Activated naive CD4-positive, alpha-beta T cell treated with anti-CD3 and anti-CD28 coated beads, Interleukin-2, amount 10 ng/mL, durations not matched to agents 7 days and 5 days (primary cell): ENCODE measurements at regions not wholly inside any gene's neighbourhood (a gene's known extent, or its start where the extent isn't known, plus 50 kb on each side); places are given as distances from the start of the nearest gene placed in this dataset.

ENCODE experiments used
- CTCF ChIA-PET: fragments of 350-600 bp; sonication (Branson Sonifier 250); formaldehyde crosslinking; loops from one replicate; lab custom pipeline; 2021; ENCODE audit warnings: antibody characterized with exemption; lab: Charles Lee
- DNase-seq: peaks from one replicate; pipeline ENCODE4 v3.0.0-alpha.2; 2020
- H3K27ac Mint-ChIP-seq: one replicate; pipeline ENCODE4 v1.8.0; 2021; ENCODE audit warnings: mild to moderate bottlenecking, moderate library complexity, mixed read lengths
- H3K27me3 Mint-ChIP-seq: one replicate; pipeline ENCODE4 v1.8.0; 2021; ENCODE audit warnings: mild to moderate bottlenecking, mixed read lengths
- H3K36me3 Mint-ChIP-seq: one replicate; pipeline ENCODE4 v1.8.0; 2021; ENCODE audit warnings: mixed read lengths
- H3K4me1 Mint-ChIP-seq: one replicate; pipeline ENCODE4 v1.8.0; 2021; ENCODE audit warnings: mixed read lengths
- H3K4me3 Mint-ChIP-seq: one replicate; pipeline ENCODE4 v1.8.0; 2021; ENCODE audit warnings: mild to moderate bottlenecking, moderate library complexity, mixed read lengths
- H3K9me3 Mint-ChIP-seq: one replicate; pipeline ENCODE4 v1.8.0; 2021; ENCODE audit warnings: mixed read lengths

DNA sequence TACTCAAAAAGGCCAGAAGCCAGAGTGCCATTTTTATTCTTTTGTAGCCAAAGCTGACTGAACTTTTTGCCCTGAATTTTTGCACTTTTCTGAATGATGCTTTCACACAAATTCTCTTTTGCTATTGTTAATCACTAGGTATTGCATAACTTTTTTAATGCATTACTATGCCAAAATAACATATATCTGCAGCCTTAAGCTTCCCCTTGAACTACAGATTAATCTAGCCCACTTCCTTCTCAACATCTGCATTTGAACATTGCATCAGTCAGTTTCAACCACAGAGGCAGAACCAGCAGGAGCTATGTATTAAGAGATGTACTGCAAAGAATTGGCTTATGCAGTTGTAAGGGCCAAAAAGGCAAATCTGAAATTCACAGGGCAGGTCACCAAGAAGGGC, 197.6 kb upstream of the GYPA start:
- Mint-ChIP-seq H3K4me3 (no peak overlapping the region), H3K27me3 (no peaks in the 10 kb centered on the region), H3K36me3 (no peaks in the 10 kb centered on the region), H3K9me3 (peaks cover 2% of the 10 kb centered on the region), H3K27ac (no peak overlapping the region), H3K4me1 (no peaks in the 10 kb centered on the region)
- CTCF ChIA-PET = no interaction called here
- no peak for DNase-seq

DNA sequence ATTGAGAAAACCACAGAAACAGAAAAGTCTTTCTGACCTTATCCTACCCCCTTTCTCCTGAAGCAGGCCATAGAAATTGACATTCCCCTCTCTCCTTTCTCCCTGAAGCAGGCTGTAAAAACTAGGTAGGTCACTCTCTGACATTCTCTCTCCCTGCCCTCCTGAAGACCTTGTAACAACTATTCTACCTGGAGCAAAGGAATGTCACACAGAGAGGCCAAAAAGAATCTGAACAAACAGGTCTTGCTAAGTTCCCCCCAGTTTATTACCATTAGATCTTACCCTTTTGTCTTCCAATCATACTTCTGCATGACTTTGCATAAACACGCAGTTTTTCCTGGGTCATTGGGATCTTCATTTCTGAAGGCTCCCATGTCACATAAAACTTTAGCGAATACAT, 198.3 kb upstream of the GYPA start:
- H3K4me3 Mint-ChIP-seq = no peak overlapping the region
- no peak overlapping the region for H3K27ac Mint-ChIP-seq

DNA sequence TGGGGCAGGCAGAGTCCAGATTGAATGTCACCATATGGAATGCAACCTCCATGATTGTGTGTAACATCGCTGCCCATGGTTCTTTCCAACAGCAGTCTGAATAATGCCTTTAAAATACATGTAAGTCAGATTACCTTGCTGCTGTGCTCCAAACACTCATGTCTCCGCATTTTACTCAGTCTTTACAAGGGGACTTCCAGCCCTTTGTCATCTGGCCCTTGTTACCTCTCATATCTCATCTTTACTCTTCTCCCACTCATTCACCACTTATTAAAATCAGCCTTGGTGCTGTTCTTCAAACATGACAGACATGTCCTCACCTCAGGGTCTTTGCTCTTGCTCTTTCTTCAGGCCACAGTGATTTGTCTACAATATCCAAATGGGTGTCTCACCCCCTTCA, 200.4 kb upstream of the GYPA start:
- Mint-ChIP-seq H3K9me3 (peaks cover 2% of the 10 kb centered on the region), H3K27me3 (no peaks in the 10 kb centered on the region), H3K4me3 (no peak overlapping the region), H3K4me1 (no peaks in the 10 kb centered on the region), H3K36me3 (no peaks in the 10 kb centered on the region), H3K27ac (no peak overlapping the region)
- CTCF ChIA-PET = no interaction called here
- DNase-seq = no peak

More for the DNA sequence above, 198.3 kb upstream of the GYPA start:
- no peak for DNase-seq
- Mint-ChIP-seq H3K27me3 (no peaks in the 10 kb centered on the region), H3K36me3 (no peaks in the 10 kb centered on the region), H3K4me1 (no peaks in the 10 kb centered on the region), H3K9me3 (peaks cover 2% of the 10 kb centered on the region)
- CTCF ChIA-PET = no interaction called here

DNA sequence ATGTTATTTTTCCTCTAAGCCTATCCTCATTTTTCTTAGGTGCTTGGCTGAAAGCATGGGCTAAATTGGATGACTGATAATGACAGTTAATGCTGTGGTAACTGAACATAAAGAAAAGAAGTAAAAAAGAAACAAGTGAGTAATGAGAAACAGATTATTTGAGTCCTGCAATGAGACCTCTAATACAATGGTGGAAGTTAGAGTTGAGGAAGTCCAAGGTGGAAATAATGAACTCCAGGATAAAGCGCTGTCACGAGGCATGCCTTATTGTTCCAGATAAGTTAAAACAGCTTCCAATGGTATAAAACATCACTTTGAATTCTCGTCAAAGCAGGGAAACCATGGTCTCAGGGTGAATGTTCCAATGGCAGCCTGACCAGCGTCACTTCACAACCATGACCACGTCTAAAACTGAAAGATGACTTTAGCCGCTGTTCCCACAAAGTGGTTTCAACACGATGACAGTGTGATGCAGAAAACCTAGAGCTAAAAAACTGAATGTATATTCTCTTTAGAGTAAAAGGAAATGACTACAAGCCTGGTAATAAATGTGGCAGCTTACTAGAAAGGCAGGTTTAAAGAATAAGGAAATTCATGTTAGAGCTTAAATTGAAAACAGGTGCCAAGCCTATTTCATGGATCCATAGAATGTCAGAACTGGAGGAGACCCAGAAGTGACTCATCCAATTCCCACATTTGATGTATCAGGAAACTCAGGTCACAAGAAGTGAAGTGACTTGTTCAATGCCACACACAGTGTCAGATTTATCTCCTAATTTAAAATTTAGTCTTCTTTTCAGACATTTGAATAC, 202.6 kb upstream of the GYPA start:
- no peak for DNase-seq
- Mint-ChIP-seq H3K4me1 (no peaks in the 10 kb centered on the region), H3K27ac (no peak overlapping the region), H3K9me3 (no peaks in the 10 kb centered on the region), H3K4me3 (no peak overlapping the region), H3K27me3 (no peaks in the 10 kb centered on the region), H3K36me3 (no peaks in the 10 kb centered on the region)
- CTCF ChIA-PET = no interaction called here

DNA sequence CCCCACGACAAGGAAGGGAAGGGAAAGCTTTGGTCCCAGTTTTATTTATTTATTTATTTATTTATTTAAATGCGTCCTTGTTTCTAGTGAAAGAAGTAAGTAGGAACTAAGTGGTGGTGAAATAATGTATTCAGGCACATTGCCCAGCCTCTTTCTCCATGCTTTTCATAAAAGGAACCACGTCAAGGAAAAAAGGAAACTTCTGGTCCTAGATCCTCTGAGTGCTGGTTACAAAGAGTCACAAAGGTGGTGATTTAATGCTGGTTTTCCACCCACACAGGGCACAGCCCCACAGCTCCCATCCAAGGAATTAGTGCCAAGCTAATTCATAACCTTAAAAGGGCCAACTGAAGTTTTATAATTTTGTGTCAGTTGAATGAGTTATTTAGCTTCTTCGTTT, 206.6 kb upstream of the GYPA start:
- no peaks in the 10 kb centered on the region for H3K9me3 Mint-ChIP-seq
- no peaks in the 10 kb centered on the region for H3K36me3 Mint-ChIP-seq
- CTCF ChIA-PET = no interaction called here
- H3K4me1 Mint-ChIP-seq = no peaks in the 10 kb centered on the region
- H3K27ac Mint-ChIP-seq = no peak overlapping the region
- H3K4me3 Mint-ChIP-seq = no peak overlapping the region
- no peak for DNase-seq
- no peaks in the 10 kb centered on the region for H3K27me3 Mint-ChIP-seq

DNA sequence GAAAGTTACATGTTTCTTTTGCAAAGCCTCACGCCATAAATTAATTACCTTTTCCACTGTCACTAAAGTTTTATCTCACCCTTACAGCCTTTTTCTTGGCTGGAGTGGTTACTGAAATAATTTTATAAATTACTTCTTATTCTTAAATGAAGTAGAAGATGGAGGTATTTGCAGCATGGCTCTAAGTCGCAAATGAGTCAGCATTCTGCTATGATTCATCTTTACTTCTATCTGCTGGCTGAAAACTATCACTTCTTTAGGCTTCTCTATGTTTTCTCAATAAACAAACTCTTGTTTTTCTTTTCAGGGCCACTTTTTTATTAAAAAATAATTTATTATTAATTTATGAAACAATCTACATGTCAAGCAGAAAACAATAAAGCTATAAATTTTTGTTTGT, 210.2 kb upstream of the GYPA start:
- Mint-ChIP-seq H3K36me3 (no peaks in the 10 kb centered on the region), H3K4me3 (no peak overlapping the region), H3K27ac (no peak overlapping the region), H3K9me3 (no peaks in the 10 kb centered on the region), H3K27me3 (peaks cover under 1% of the 10 kb centered on the region), H3K4me1 (no peaks in the 10 kb centered on the region)
- DNase-seq = no peak
- CTCF ChIA-PET = no interaction called here

DNA sequence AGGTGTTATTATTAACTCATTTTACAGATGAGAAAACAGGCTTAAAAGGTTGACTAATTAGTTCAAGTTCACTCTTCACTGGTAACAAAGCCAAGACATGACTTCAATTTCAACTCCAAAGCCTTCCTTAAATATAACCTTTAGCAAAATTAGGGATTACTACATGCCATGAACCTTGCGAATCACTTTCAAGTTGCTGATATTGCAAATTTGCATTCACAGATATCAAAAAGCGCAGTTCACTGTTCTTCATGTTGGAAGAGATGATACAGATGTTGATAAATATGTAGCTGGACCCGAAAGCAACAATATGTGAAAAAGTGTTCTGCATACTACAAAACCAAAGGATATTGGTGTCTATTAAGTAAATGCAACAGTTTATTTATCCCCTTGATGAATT, 210.8 kb upstream of the GYPA start:
- Mint-ChIP-seq H3K27ac (no peak overlapping the region), H3K27me3 (peaks cover 3% of the 10 kb centered on the region), H3K4me3 (no peak overlapping the region), H3K36me3 (no peaks in the 10 kb centered on the region), H3K9me3 (no peaks in the 10 kb centered on the region), H3K4me1 (no peaks in the 10 kb centered on the region)
- no peak for DNase-seq
- CTCF ChIA-PET = no interaction called here

GRCh38 chr4:144353292-144353691, 212.8 kb upstream of the GYPA start:
- CTCF ChIA-PET = no interaction called here

GRCh38 chr4:144355811-144356757, 215.6 kb upstream of the GYPA start:
- Mint-ChIP-seq H3K27me3 (peaks cover 3% of the 10 kb centered on the region), H3K4me3 (no peak overlapping the region), H3K4me1 (no peaks in the 10 kb centered on the region), H3K36me3 (no peaks in the 10 kb centered on the region), H3K9me3 (no peaks in the 10 kb centered on the region), H3K27ac (no peak overlapping the region)
- DNase-seq = no peak
- CTCF ChIA-PET = interaction anchor here (0.5 kb wide), 1 partner anchor 13 kb away, joined by 3 read pairs; no protein-coding TSS in a partner anchor

More at GRCh38 chr4:144353292-144353691, 212.8 kb upstream of the GYPA start:
- DNase-seq = no peak
- Mint-ChIP-seq H3K9me3 (no peaks in the 10 kb centered on the region), H3K4me3 (no peak overlapping the region), H3K27ac (no peak overlapping the region), H3K27me3 (peaks cover 3% of the 10 kb centered on the region), H3K4me1 (no peaks in the 10 kb centered on the region), H3K36me3 (no peaks in the 10 kb centered on the region)

GRCh38 chr4:144356941-144357381, 216.4 kb upstream of the GYPA start:
- H3K27me3 Mint-ChIP-seq = peaks cover 3% of the 10 kb centered on the region
- no peaks in the 10 kb centered on the region for H3K4me1 Mint-ChIP-seq
- no peaks in the 10 kb centered on the region for H3K36me3 Mint-ChIP-seq
- H3K27ac Mint-ChIP-seq = no peak overlapping the region
- no peaks in the 10 kb centered on the region for H3K9me3 Mint-ChIP-seq
- H3K4me3 Mint-ChIP-seq = no peak overlapping the region
- DNase-seq = no peak
- CTCF ChIA-PET = no interaction called here

DNA sequence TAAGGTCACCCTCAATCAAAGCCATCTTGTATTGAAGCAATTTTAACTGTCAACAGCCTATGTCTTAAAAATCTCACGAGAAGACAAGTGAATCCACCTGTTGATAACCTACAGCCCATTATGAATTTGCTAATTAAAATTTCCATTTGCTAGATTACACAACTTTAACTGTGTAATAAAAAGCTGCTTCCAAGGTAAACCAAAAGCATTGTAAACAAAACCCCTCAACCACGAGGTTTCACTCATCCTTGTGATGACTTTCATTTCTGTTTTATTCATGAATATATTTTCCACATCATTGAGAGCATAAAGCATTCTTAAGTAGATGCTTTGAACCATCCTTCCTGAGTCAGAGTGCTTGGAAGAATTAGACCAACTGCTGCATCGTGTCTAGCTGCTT, 217.5 kb upstream of the GYPA start:
- H3K27me3 Mint-ChIP-seq = peaks cover 3% of the 10 kb centered on the region
- no peaks in the 10 kb centered on the region for H3K36me3 Mint-ChIP-seq
- DNase-seq = no peak

GRCh38 chr4:144360146-144360793, 219.8 kb upstream of the GYPA start:
- DNase-seq = no peak
- CTCF ChIA-PET = no interaction called here
- Mint-ChIP-seq H3K4me3 (no peak overlapping the region), H3K36me3 (no peaks in the 10 kb centered on the region), H3K4me1 (no peaks in the 10 kb centered on the region), H3K27ac (no peak overlapping the region), H3K27me3 (peaks cover 3% of the 10 kb centered on the region), H3K9me3 (no peaks in the 10 kb centered on the region)

More for the DNA sequence above, 217.5 kb upstream of the GYPA start:
- Mint-ChIP-seq H3K4me3 (no peak overlapping the region), H3K27ac (no peak overlapping the region), H3K9me3 (no peaks in the 10 kb centered on the region), H3K4me1 (no peaks in the 10 kb centered on the region)
- CTCF ChIA-PET = no interaction called here

DNA sequence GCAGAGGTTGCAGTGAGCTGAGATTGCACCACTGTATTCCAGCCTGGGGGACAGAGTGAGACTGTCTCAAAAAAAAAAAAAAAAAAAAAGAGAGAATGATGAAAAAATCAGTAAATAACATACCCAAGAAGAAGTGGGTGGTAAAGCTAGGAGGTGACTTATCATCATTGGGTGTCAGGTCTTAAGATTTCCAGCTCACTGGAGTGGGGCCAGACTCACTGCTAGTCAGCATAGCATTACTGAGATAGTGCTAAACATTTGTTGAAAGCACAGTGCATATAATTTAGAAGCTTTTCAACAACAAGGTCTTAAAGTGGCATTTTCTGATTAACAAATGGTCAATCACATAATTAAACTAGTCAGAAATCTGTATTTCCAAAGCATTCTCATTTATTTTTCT, 221.8 kb upstream of the GYPA start:
- no peaks in the 10 kb centered on the region for H3K27me3 Mint-ChIP-seq
- no peaks in the 10 kb centered on the region for H3K4me1 Mint-ChIP-seq
- DNase-seq = no peak
- no peak overlapping the region for H3K4me3 Mint-ChIP-seq
- H3K9me3 Mint-ChIP-seq = no peaks in the 10 kb centered on the region
- H3K36me3 Mint-ChIP-seq = no peaks in the 10 kb centered on the region
- CTCF ChIA-PET = no interaction called here
- no peak overlapping the region for H3K27ac Mint-ChIP-seq

GRCh38 chr4:144363890-144364289, 223.4 kb upstream of the GYPA start:
- no peak for DNase-seq
- no peaks in the 10 kb centered on the region for H3K9me3 Mint-ChIP-seq
- CTCF ChIA-PET = no interaction called here

More at GRCh38 chr4:144363890-144364289, 223.4 kb upstream of the GYPA start:
- Mint-ChIP-seq H3K36me3 (no peaks in the 10 kb centered on the region), H3K27me3 (no peaks in the 10 kb centered on the region), H3K4me3 (no peak overlapping the region), H3K27ac (no peak overlapping the region), H3K4me1 (no peaks in the 10 kb centered on the region)
